Lower leg skin (tissue), 4 donors: ENCODE measurements at regions not wholly inside any gene's neighbourhood (a gene's known extent, or its start where the extent isn't known, plus 50 kb on each side); places are given as distances from the start of the nearest gene placed in this dataset.

Experiments
- DNase-seq, 2 donors: peaks; one replicate each; pipeline ENCODE4 v3.0.0-alpha.2; 2019; ENCODE audit warnings: low spot score in 2 of 2
- H3K4me3 ChIP-seq: fragments of 200-600 bp; sonication (generic); 2 replicates; pipeline ENCODE4 v1.5.1; 2017; ENCODE audit warnings: mild to moderate bottlenecking, low read depth; ENCODE audit not compliant: poor library complexity, severe bottlenecking
- POLR2A ChIP-seq, 2 donors: fragments of 450-650 bp; IDR thresholded peaks; one replicate each; pipeline ENCODE4 v1.6.1; 2016 to 2017; ENCODE audit warnings: antibody characterized with exemption in 2 of 2, mild to moderate bottlenecking in 1 of 2, moderate library complexity in 1 of 2
- WGBS, 2 donors: methylation state at CpG; one replicate each; pipeline ENCODE4 v1.1.5; 2018; 5-methylcytosine and 5-hydroxymethylcytosine counted together
- intact Hi-C: fragments of 100-400 bp; cut with DNase I; formaldehyde crosslinking; loops from one replicate; pipeline ENCODE4 v1.15.0; 2023; ENCODE audit warnings: low total_unique reads
- TF ChIP-seq, protein P1 (sequence below), 3 donors: fragments of 450-650 bp; IDR thresholded peaks; one replicate each; pipeline ENCODE4 v1.5.1; 2016; ENCODE audit warnings: antibody characterized with exemption in 3 of 3, mild to moderate bottlenecking in 3 of 3, moderate library complexity in 2 of 3

DNA sequence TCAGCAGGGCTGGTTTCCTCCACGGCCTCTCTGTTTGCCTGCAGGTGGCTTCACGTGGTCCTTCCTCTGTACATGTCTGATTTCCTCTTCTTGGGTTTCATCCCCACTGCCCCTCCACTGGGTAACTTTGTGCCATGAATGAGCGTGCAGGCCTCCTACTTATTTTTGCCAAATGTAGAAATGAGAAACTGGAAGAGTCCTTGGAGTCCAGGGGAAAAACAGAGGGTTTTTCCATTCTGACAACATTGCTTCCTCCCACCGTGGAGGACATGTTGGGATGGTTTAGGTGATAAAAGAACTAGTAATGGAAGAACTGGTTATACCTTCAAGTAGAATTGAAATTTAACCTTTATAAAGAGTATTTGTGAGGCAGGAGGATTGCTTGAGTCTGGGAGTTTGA is 699.5 kb downstream of the QKI start:
- 78 to 82% methylated on average over 4 of the region's 4 CpGs for WGBS, 2 donors
- intact Hi-C loops: no loop called here
- H3K4me3 ChIP-seq: no peak overlapping the region
- no peak for DNase-seq
- TF ChIP-seq, protein P1, sequence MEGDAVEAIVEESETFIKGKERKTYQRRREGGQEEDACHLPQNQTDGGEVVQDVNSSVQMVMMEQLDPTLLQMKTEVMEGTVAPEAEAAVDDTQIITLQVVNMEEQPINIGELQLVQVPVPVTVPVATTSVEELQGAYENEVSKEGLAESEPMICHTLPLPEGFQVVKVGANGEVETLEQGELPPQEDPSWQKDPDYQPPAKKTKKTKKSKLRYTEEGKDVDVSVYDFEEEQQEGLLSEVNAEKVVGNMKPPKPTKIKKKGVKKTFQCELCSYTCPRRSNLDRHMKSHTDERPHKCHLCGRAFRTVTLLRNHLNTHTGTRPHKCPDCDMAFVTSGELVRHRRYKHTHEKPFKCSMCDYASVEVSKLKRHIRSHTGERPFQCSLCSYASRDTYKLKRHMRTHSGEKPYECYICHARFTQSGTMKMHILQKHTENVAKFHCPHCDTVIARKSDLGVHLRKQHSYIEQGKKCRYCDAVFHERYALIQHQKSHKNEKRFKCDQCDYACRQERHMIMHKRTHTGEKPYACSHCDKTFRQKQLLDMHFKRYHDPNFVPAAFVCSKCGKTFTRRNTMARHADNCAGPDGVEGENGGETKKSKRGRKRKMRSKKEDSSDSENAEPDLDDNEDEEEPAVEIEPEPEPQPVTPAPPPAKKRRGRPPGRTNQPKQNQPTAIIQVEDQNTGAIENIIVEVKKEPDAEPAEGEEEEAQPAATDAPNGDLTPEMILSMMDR (IDR thresholded peaks at IDR 0.05): no peak
- TF ChIP-seq POLR2A (IDR thresholded peaks at IDR 0.05): no peak

DNA sequence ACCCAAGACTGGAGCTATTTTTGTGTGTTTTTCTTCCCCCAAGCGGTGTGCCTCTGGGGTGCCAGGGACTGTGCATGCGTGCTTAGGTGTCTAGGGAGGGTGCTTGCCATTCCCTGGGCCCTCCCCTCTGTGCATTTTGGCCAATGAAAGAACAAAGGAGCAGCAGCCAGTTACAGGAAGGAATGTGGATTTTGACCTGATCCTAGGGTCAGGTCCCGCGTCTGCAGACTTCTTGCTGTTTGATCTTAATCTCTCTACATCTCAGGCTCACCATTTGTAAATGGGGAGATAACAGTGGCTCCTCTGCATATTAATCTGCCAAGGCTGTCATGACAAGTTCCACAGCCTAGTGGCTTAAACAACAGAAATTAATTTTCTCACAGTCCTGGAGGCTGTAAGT is 699.1 kb downstream of the QKI start:
- DNase-seq: no peak
- TF ChIP-seq POLR2A (IDR thresholded peaks at IDR 0.05): no peak
- TF ChIP-seq, protein P1 (IDR thresholded peaks at IDR 0.05): no peak
- no peak overlapping the region for H3K4me3 ChIP-seq
- intact Hi-C loops: no loop called here
- 72 to 73% methylated on average over 4 of the region's 4 CpGs for WGBS, 2 donors

DNA sequence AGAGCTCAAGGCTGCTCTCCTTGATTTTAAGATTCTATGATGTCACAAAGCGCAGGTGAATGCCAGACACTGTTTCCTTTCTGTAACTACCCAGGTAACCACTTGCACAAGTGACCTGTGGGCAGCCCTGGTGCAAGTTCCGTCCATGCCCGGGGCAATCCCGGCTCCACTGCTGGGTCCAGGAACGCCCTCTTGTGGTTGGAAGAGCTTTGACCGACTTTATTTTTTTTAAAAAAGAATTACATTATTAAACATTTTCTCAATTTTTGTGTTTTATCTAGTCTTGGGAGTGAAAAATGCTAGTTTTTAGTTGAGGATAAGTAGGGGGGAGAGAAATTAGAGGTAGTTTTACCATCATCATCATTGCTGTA is 695.2 kb downstream of the QKI start:
- no peak overlapping the region for H3K4me3 ChIP-seq
- DNase-seq: no peak

DNA sequence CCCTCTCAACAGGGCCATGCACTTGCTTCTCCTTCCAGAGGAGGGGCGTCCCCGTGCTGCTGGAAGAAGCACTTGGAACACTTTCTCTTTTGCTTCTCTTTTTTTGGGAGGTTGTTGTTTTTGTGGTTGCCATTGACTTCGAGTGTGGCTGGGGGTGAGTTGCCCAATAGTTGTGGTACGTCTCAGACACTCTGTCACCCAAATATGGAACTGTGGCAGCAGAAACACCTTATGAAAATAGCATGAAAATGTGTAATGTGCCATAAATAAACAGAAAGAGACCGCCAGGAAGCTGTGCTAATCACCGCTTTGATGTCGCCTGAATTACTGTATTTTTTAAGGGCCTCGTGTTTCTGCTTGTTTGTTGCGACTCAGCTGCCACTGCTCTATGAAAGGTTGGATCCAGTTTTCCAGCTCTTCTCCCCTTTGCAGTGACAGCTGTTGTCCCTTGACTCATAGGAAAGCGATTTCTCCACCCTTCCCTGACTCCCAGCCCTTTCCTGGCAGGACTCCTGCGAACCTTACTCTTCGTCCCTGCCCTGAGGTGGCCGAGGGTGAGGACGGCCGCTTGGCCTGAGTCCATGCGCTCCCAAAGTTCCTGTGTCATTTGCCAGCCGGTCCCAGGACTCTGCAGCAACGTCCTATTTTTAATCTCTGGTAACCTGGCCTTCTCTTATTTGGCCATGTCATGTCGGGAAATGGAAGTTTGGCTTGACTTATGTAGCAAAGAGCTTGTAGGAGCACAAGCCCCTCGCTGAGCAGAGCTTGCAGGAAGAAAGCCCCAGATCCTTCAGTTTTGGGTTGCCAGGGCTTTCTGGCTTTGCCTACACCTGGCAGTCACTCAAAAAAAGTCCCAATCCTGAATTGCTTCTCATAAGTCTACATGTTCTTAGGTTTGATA is 694.6 kb downstream of the QKI start:
- TF ChIP-seq, protein P1 (IDR thresholded peaks at IDR 0.05): no peak
- no peak for TF ChIP-seq POLR2A (IDR thresholded peaks at IDR 0.05)
- WGBS, 2 donors: 21 to 26% methylated on average over 20 of the region's 20 CpGs
- DNase-seq: peak; percentile 72 to 94
- intact Hi-C loops: no loop called here
- no peak overlapping the region for H3K4me3 ChIP-seq

More for the DNA sequence above, 695.2 kb downstream of the QKI start:
- TF ChIP-seq, protein P1 (IDR thresholded peaks at IDR 0.05): no peak
- TF ChIP-seq POLR2A (IDR thresholded peaks at IDR 0.05): no peak
- intact Hi-C loops: no loop called here
- 26 to 27% methylated on average over 6 of the region's 6 CpGs for WGBS, 2 donors

DNA sequence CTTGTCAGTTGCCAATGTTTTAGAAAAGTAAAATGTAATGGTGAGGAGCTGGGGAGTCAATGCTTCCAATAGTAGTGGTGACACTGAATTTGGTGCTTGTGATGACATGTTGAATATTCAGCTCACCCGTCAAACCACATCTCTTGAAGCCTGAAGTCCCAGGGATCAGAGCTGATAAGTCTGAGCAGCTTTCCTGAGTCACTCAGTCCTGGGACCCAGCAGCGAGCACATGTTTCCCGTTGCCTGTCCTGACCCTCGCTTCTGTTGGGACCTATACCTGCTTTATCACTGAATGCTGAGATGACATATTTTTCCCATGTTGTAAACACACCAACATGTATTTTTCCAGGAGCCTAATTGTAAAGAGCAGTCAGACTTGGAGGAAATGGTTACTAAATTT is 693.6 kb downstream of the QKI start:
- TF ChIP-seq POLR2A (IDR thresholded peaks at IDR 0.05): no peak
- TF ChIP-seq, protein P1 (IDR thresholded peaks at IDR 0.05): no peak
- H3K4me3 ChIP-seq: no peak overlapping the region
- WGBS, 2 donors: 52 to 60% methylated on average over 4 of the region's 4 CpGs
- intact Hi-C loops: no loop called here
- no peak for DNase-seq
